ENCODE measurements at regions not wholly inside any gene's neighbourhood (a gene's known extent, or its start where the extent isn't known, plus 50 kb on each side); places are given as distances from the start of the nearest gene placed in this dataset.

DNA sequence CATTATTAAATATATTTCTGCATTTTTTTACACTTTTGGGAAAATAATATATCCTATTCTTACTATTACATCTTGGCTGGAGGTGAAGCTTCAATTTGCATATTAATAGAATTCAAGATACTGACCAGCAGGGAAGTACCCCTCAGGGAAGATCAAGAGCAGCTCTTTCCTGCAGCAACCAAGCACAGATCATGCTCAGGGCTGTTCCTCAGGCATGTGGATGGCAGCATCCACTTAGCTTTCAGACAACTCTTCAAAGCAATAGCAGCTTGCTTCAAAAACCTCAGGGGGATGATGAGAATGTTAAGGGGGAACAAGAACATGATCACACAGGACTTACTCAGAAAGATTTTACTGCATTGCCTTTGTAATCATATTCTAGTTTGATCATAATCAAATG lies 731.8 kb downstream of the SEMA5A start:
- no peak for TF ChIP-seq POLR2A (IDR thresholded peaks at IDR 0.05; ENCODE audit: low read length)
- no peak for TF ChIP-seq GATA1 (IDR thresholded peaks at IDR 0.05; ENCODE audit: low read depth, low read length)
